H1 (cell line): ENCODE measurements at regions not wholly inside any gene's neighbourhood (a gene's known extent, or its start where the extent isn't known, plus 50 kb on each side); places are given as distances from the start of the nearest gene placed in this dataset.

Experiments
- CTCF ChIA-PET: fragments of 300-600 bp; sonication (Branson Sonifier 250); formaldehyde crosslinking; loops from one replicate; lab custom pipeline; 2021; ENCODE audit not compliant: partially characterized antibody; lab: Charles Lee
- POLR2A ChIA-PET: fragments of 300-600 bp; sonication (Branson Sonifier 250); formaldehyde crosslinking; loops from one replicate; lab custom pipeline; 2021; ENCODE audit warnings: inconsistent platforms; ENCODE audit not compliant: partially characterized antibody; lab: Charles Lee
- DNase-seq, 2 experiments: peaks; one replicate each; pipeline versions ENCODE4 v3.0.0 to v3.0.0-alpha.2; 2010 to 2022; ENCODE audit warnings: low spot score in 2 of 2, low read depth in 1 of 2, mixed read lengths in 1 of 2
- FAIRE-seq: peaks from 2 replicates; lab custom pipeline; 2011; peaks lifted over from hg19 to GRCh38; lab: Jason Lieb, UNC
- H2AFZ ChIP-seq: 2 replicates; pipeline ENCODE4 v1.8.1; 2012; ENCODE audit warnings: low read length, inconsistent platforms
- H2AK5ac ChIP-seq: 2 replicates; pipeline ENCODE4 v1.6.1; 2013; ENCODE audit warnings: low read depth, low read length
- H2BK120ac ChIP-seq: replicated peaks from 2 replicates; pipeline ENCODE3; 2013; ENCODE audit warnings: low read depth, low read length, inconsistent platforms
- H2BK12ac ChIP-seq: 2 replicates; pipeline ENCODE4 v1.6.1; 2013; ENCODE audit warnings: low read depth, low read length
- H2BK15ac ChIP-seq: 2 replicates; pipeline ENCODE4 v1.6.1; 2013; ENCODE audit warnings: low read length
- H2BK20ac ChIP-seq: 2 replicates; pipeline ENCODE4 v1.6.1; 2013; ENCODE audit warnings: low read length
- H2BK5ac ChIP-seq: 2 replicates; pipeline ENCODE4 v1.6.1; 2013; ENCODE audit warnings: low read depth, low read length
- H3K14ac ChIP-seq: 2 replicates; pipeline ENCODE4 v1.6.1; 2013; ENCODE audit warnings: inconsistent platforms; ENCODE audit not compliant: insufficient read length
- H3K18ac ChIP-seq: 2 replicates; pipeline ENCODE4 v1.6.1; 2013; ENCODE audit warnings: low read length; ENCODE audit errors: extremely low read depth
- H3K23ac ChIP-seq: 2 replicates; pipeline ENCODE4 v1.6.1; 2013; ENCODE audit warnings: inconsistent platforms; ENCODE audit not compliant: insufficient read length
- H3K23me2 ChIP-seq: 2 replicates; pipeline ENCODE4 v1.6.1; 2013; ENCODE audit warnings: low read depth, low read length
- H3K27ac ChIP-seq: 2 replicates; pipeline ENCODE4 v1.6.1; 2011; ENCODE audit warnings: low read depth, low read length, inconsistent platforms
- H3K27me3 ChIP-seq, 4 experiments: replicated peaks in 1 of 4; 1 replicate in 1 of 4; 2 replicates in 3 of 4; pipeline versions ENCODE4 v1.6.1 to v1.8.1; 2011 to 2013; ENCODE audit warnings: low read length in 3 of 4, mild to moderate bottlenecking in 3 of 4, inconsistent platforms in 2 of 4, mixed read lengths in 2 of 4, moderate library complexity in 1 of 4; ENCODE audit not compliant: control insufficient read depth in 3 of 4, insufficient read depth in 3 of 4; ENCODE audit errors: extremely low read depth in 1 of 4
- H3K36me3 ChIP-seq, 4 experiments: 2 replicates each; pipeline versions ENCODE4 v1.6.1 to v1.8.1; 2011 to 2013; ENCODE audit warnings: mild to moderate bottlenecking in 4 of 4, low read length in 3 of 4, moderate library complexity in 2 of 4, control low read depth in 1 of 4, inconsistent platforms in 1 of 4; ENCODE audit not compliant: insufficient read depth in 4 of 4, control insufficient read depth in 2 of 4
- H3K4ac ChIP-seq: replicated peaks from 2 replicates; pipeline ENCODE3; 2013; ENCODE audit warnings: low read length, low read depth, mixed read lengths, inconsistent platforms; ENCODE audit not compliant: insufficient read length
- H3K4me1 ChIP-seq, 4 experiments: replicated peaks in 1 of 4; 1 replicate in 1 of 4; 2 replicates in 3 of 4; pipeline versions ENCODE4 v1.6.1 to v1.8.1; 2011 to 2013; ENCODE audit warnings: low read length in 3 of 4, inconsistent platforms in 2 of 4, mixed read lengths in 1 of 4; ENCODE audit not compliant: insufficient read depth in 4 of 4, control insufficient read depth in 3 of 4
- H3K4me2 ChIP-seq, 2 experiments: 2 replicates each; pipeline versions ENCODE4 v1.6.1 to v1.8.1; 2011 to 2013; ENCODE audit warnings: low read depth in 2 of 2, low read length in 2 of 2, control low read depth in 1 of 2, inconsistent platforms in 1 of 2, mild to moderate bottlenecking in 1 of 2; ENCODE audit not compliant: insufficient read depth in 1 of 2
- H3K4me3 ChIP-seq, 4 experiments: fragments of 200-600, 300-600 bp in 1 of 4; sonication (generic), shearing (Covaris generic), sonication (Bioruptor Twin) in 1 of 4; 2 replicates each; pipeline versions ENCODE4 v1.5.1 to v1.8.1; 2011 to 2016; ENCODE audit warnings: low read length in 4 of 4, low read depth in 3 of 4, control low read depth in 2 of 4, inconsistent platforms in 2 of 4, mild to moderate bottlenecking in 2 of 4, mixed read lengths in 1 of 4, moderate library complexity in 1 of 4; ENCODE audit not compliant: insufficient read depth in 2 of 4; ENCODE audit errors: extremely low read depth in 1 of 4
- H3K56ac ChIP-seq: replicated peaks from 2 replicates; pipeline ENCODE3; 2013; ENCODE audit warnings: low read depth, mild to moderate bottlenecking, mixed read lengths, low read length, inconsistent platforms; ENCODE audit not compliant: insufficient read length
- H3K79me1 ChIP-seq: 2 replicates; pipeline ENCODE4 v1.6.1; 2013; ENCODE audit warnings: low read depth, low read length, control low read depth
- H3K79me2 ChIP-seq, 2 experiments: 2 replicates each; pipeline versions ENCODE4 v1.6.1 to v1.8.1; 2012 to 2013; ENCODE audit warnings: low read length in 2 of 2, mild to moderate bottlenecking in 2 of 2, inconsistent platforms in 1 of 2; ENCODE audit not compliant: insufficient read depth in 2 of 2, control insufficient read depth in 1 of 2
- H3K9ac ChIP-seq, 4 experiments: replicated peaks in 1 of 4; 1 replicate in 1 of 4; 2 replicates in 3 of 4; pipeline versions ENCODE4 v1.6.1 to v1.8.1; 2011 to 2013; ENCODE audit warnings: low read depth in 3 of 4, low read length in 3 of 4, control low read depth in 2 of 4, mild to moderate bottlenecking in 2 of 4, moderate library complexity in 2 of 4, inconsistent platforms in 1 of 4; ENCODE audit errors: extremely low read depth in 1 of 4
- H3K9me3 ChIP-seq, 2 experiments: 2 replicates each; pipeline versions ENCODE4 v1.6.1 to v1.8.1; 2012 to 2013; ENCODE audit warnings: mild to moderate bottlenecking in 2 of 2, moderate library complexity in 2 of 2, control low read depth in 1 of 2, inconsistent platforms in 1 of 2, low read depth in 1 of 2, low read length in 1 of 2, mixed read lengths in 1 of 2; ENCODE audit not compliant: insufficient read depth in 2 of 2
- H4K20me1 ChIP-seq, 2 experiments: replicated peaks in 1 of 2; 2 replicates each; pipeline versions ENCODE3 to v1.8.1; 2011 to 2013; ENCODE audit warnings: inconsistent platforms in 2 of 2, low read length in 2 of 2, mild to moderate bottlenecking in 1 of 2; ENCODE audit not compliant: insufficient read depth in 2 of 2, control insufficient read depth in 1 of 2
- H4K5ac ChIP-seq: 2 replicates; pipeline ENCODE4 v1.6.1; 2013; ENCODE audit warnings: low read length, low read depth, mixed read lengths, inconsistent platforms; ENCODE audit not compliant: insufficient read length
- H4K8ac ChIP-seq: 2 replicates; pipeline ENCODE4 v1.8.0; 2013; ENCODE audit warnings: mild to moderate bottlenecking, moderate library complexity, low read length, inconsistent platforms; ENCODE audit not compliant: insufficient read depth; ENCODE audit errors: extremely low read depth
- H4K91ac ChIP-seq: replicated peaks from 2 replicates; pipeline ENCODE3; 2013; ENCODE audit warnings: low read length, mixed read lengths, inconsistent platforms; ENCODE audit not compliant: insufficient read length
- HDAC6 ChIP-seq: IDR thresholded peaks from one replicate; pipeline ENCODE4 v1.7.1; 2012; ENCODE audit warnings: low read depth, mild to moderate bottlenecking, inconsistent platforms, low read length, moderate library complexity
- WGBS, 2 experiments: shearing (Covaris generic) in 1 of 2; methylation state at CpG; one replicate each; pipeline versions ENCODE4 v1.1.6 to v1.1.7; 2013 to 2015; ENCODE audit warnings: low lambda C conversion rate in 2 of 2, mixed read lengths in 2 of 2, inconsistent platforms in 1 of 2, low coverage in 1 of 2, missing lambda C conversion rate in 1 of 2; ENCODE audit not compliant: insufficient replicate concordance in 2 of 2, insufficient coverage in 1 of 2, insufficient read length in 1 of 2; ENCODE audit errors: extremely low coverage in 1 of 2, missing lambda C conversion rate in 1 of 2; 5-methylcytosine and 5-hydroxymethylcytosine counted together

- Histone ChIP-seq H3K18ac (no peak overlapping the region), H3K4ac (no peak overlapping the region), H3K23me2 (peaks cover 11% of the 10 kb centered on the region; the same call in 1 of the 2 replicates), H2BK120ac (no peak overlapping the region), H2AK5ac (no peak overlapping the region), H3K9me3 (no peaks in the 10 kb centered on the region), H3K14ac (no peak overlapping the region), H4K91ac (no peak overlapping the region), H3K27me3 (no peaks in the 10 kb centered on the region), H4K5ac (no peak overlapping the region), H2BK20ac (no peak overlapping the region), H3K79me2 (no peaks in the 10 kb centered on the region), H3K4me3 (no peak overlapping the region), H3K23ac (no peak overlapping the region), H4K20me1 (peaks cover 0 to 5% of the 10 kb centered on the region in 2 experiments), H3K27ac (no peak overlapping the region), H3K4me2 (no peak overlapping the region), H2BK15ac (no peak overlapping the region), H3K4me1 (no peaks in the 10 kb centered on the region), H3K36me3 (no peaks in the 10 kb centered on the region), H3K9ac (no peak overlapping the region), H2AFZ (no peak overlapping the region), H2BK5ac (no peak overlapping the region), H4K8ac (no peak overlapping the region), H3K79me1 (no peaks in the 10 kb centered on the region), H2BK12ac (no peak overlapping the region), H3K56ac (no peak overlapping the region)
- POLR2A ChIA-PET = no interaction called here
- CTCF ChIA-PET = interaction anchor here (0.7 to 2.3 kb wide), 8 partner anchors 12 to 1052 kb away, joined by 3 to 10 read pairs (median 3); no protein-coding TSS in a partner anchor
- FAIRE-seq (no peak), DNase-seq (peak in 1 of 2 experiments; percentile 31)
- no peak for TF ChIP-seq HDAC6
- 97% methylated on average over 3 of the region's 3 CpGs; no CpG with 5 or more reads in 1 of the 2 experiments for WGBS, 2 experiments
Measured at GRCh38 chr1:30335389-30335996, 387.9 kb downstream of the MATN1 start.
